ENCODE measurements at regions not wholly inside any gene's neighbourhood (a gene's known extent, or its start where the extent isn't known, plus 50 kb on each side); places are given as distances from the start of the nearest gene placed in this dataset.

GRCh38 chr6:74130641-74131040 lies 434.6 kb downstream of the CD109 start:
- TF ChIP-seq CTCF (conservative IDR thresholded peaks at IDR 0.05; ENCODE audit: low read depth, low read length) (no peak), EZH2 (IDR thresholded peaks at IDR 0.05; ENCODE audit: low read length, unreplicated experiment) (no peak)
